Prostate gland (tissue), 2 donors: ENCODE measurements at regions not wholly inside any gene's neighbourhood (a gene's known extent, or its start where the extent isn't known, plus 50 kb on each side); places are given as distances from the start of the nearest gene placed in this dataset.

Source experiments
- CTCF ChIP-seq, 4 experiments: fragments of 200-600 bp in 2 of 4; fragments of 450-650 bp in 2 of 4; sonication (generic) in 2 of 4; IDR thresholded peaks; 1 replicate in 3 of 4; 2 replicates in 1 of 4; pipeline ENCODE4 v1.5.1; 2016 to 2019; ENCODE audit warnings: antibody characterized with exemption in 4 of 4, mild to moderate bottlenecking in 2 of 4, moderate library complexity in 2 of 4
- POLR2A ChIP-seq: fragments of 450-650 bp; IDR thresholded peaks from one replicate; pipeline ENCODE4 v1.6.1; 2016; ENCODE audit warnings: antibody characterized with exemption, mild to moderate bottlenecking

GRCh38 chr4:58491620-58492019 lies 1381.4 kb upstream of the IGFBP7 start:
- TF ChIP-seq CTCF (IDR thresholded peaks at IDR 0.05) (no peak), POLR2A (no peak)
